K562 (cell line): ENCODE measurements at regions not wholly inside any gene's neighbourhood (a gene's known extent, or its start where the extent isn't known, plus 50 kb on each side); places are given as distances from the start of the nearest gene placed in this dataset.

ENCODE experiments used
- POLR2A ChIP-seq: fragments of 450-650 bp; conservative IDR thresholded peaks from 2 replicates; pipeline ENCODE4 v1.6.1; 2016
- VEZF1 ChIP-seq: fragments of 200-800 bp; sonication (Bioruptor generic); IDR thresholded peaks from 2 replicates; pipeline ENCODE4 v1.6.1; 2017; ENCODE audit warnings: missing genetic modification characterization, missing compliant biosample characterization

GRCh38 chr13:58187881-58188280 lies 556.3 kb downstream of the PCDH17 start:
- TF ChIP-seq POLR2A = no peak
- TF ChIP-seq VEZF1 (CRISPR knock-in tag) = no peak
